Activated T-cell treated with anti-CD3 and anti-CD28 coated beads, Interleukin-2, amount 50 U/mL, for 4 hours (primary cell): ENCODE measurements at regions not wholly inside any gene's neighbourhood (a gene's known extent, or its start where the extent isn't known, plus 50 kb on each side); places are given as distances from the start of the nearest gene placed in this dataset.
"Not testable (repeated sequence)": the region's sequence is repeated elsewhere in the genome, so short reads cannot be mapped to it uniquely, and the experiment has no call there.

Source experiments
- ATAC-seq, 2 donors: fragments of 200-7000 bp; cut with Tn5 transposase; one replicate each; pipeline ENCODE4 v1.10.0; 2021
- DNase-seq: peaks from one replicate; pipeline ENCODE4 v3.0.0-alpha.2; 2020
- H3K27me3 Mint-ChIP-seq: one replicate; pipeline ENCODE4 v1.8.0; 2021; ENCODE audit warnings: low read depth, mixed read lengths
- H3K36me3 Mint-ChIP-seq: one replicate; pipeline ENCODE4 v1.8.0; 2022; ENCODE audit warnings: mixed read lengths; ENCODE audit not compliant: insufficient read depth
- H3K4me1 Mint-ChIP-seq: one replicate; pipeline ENCODE4 v1.8.0; 2021; ENCODE audit warnings: low read depth, mixed read lengths
- H3K4me3 Mint-ChIP-seq: one replicate; pipeline ENCODE4 v1.8.0; 2021; ENCODE audit warnings: mild to moderate bottlenecking, moderate library complexity, mixed read lengths
- H3K9me3 Mint-ChIP-seq: one replicate; pipeline ENCODE4 v1.8.0; 2021; ENCODE audit warnings: mixed read lengths

DNA sequence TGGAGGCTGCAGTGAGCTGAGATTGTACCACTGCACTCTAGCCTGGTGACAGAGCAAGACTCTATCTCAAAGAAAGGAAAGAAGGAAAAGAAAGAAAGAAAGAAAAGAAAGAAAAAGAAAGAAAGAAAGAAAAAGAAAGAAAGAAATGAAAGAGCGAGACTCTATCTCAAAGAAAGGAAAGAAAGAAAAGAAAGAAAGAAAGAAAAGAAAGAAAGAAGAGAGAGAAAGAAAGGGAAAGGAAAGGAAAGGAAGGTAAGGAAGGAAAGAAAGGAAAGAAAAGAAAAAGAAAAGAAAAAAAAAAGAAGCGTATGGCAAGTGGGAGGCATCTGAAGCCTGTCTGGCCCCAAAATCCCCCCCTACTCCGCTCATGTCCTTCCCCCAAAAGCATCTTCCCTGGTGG, 182.3 kb upstream of the MSX2 start:
- H3K4me3 Mint-ChIP-seq: no peak overlapping the region
- DNase-seq: no peak
- H3K36me3 Mint-ChIP-seq: no peaks in the 10 kb centered on the region
- H3K4me1 Mint-ChIP-seq: no peaks in the 10 kb centered on the region
- no peak for ATAC-seq
- no peaks in the 10 kb centered on the region for H3K27me3 Mint-ChIP-seq
- peaks cover 4% of the 10 kb centered on the region for H3K9me3 Mint-ChIP-seq

DNA sequence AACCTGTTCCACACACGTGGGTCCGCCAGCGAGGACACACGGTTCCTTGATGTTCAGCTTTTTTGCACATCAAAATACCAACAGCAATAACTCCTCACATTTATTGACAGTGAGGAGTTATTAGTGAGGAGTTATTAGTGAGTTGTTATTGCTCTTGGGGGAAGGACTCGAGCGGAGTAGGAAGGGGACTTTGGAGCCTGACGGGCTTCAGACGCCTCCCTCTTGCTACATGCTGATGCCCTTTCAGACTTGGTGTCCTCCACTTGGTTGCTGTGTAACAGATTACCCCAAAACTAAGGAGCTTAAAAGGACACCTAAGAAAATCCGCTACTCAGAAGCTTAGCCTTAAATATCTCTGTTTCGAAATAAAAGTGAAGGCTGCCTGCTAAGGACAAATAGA, 181.9 kb upstream of the MSX2 start:
- H3K4me3 Mint-ChIP-seq: no peak overlapping the region
- H3K4me1 Mint-ChIP-seq: no peaks in the 10 kb centered on the region
- H3K27me3 Mint-ChIP-seq: no peaks in the 10 kb centered on the region
- H3K9me3 Mint-ChIP-seq: peaks cover 4% of the 10 kb centered on the region
- ATAC-seq (no peak), DNase-seq (no peak)
- H3K36me3 Mint-ChIP-seq: no peaks in the 10 kb centered on the region

DNA sequence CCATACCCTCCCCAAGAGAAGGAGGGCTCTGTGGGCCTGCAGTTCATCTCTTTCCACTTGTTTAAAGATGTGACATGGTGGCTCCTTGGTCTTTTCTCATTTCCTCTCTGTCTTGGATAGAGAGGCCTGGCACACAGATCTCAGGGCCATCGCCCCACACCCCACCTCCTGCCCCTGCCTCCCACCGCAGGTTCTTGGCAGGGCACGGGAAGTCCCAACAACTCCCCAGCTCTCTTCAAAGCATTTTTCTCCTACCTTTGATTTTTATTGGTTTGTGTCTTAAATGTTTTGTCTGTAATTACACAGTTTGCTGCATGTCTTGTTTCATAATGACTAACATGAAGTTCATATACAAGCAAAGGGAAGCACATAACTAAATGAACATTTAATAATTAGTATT, 178.5 kb upstream of the MSX2 start:
- ATAC-seq (no peak), DNase-seq (no peak)
- H3K4me3 Mint-ChIP-seq: no peak overlapping the region

DNA sequence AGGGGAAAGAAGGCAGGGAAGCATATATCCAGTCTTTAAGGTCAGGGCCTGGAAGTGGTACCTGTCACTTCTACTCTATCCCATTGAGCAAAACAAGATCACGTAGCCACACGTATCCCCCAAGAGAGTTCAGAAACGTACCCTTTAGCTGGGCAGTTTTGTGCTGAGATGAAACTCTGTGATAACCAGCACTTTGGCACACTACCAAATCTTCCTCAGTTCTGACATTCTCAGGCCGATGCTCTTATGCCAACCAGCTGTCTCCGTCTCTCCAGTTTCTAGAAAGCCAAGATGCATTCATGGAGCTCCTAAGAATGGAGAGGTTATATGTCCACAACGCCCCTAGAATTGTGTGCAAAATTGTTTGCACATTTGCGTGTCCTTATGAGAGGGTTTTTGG, 176.6 kb upstream of the MSX2 start:
- Mint-ChIP-seq H3K36me3 (no peaks in the 10 kb centered on the region), H3K9me3 (no peaks in the 10 kb centered on the region), H3K4me1 (no peaks in the 10 kb centered on the region), H3K27me3 (peaks cover 3% of the 10 kb centered on the region), H3K4me3 (no peak overlapping the region)
- DNase-seq (no peak), ATAC-seq (no peak)

More for the DNA sequence above, 178.5 kb upstream of the MSX2 start:
- no peaks in the 10 kb centered on the region for H3K36me3 Mint-ChIP-seq
- peaks cover 3% of the 10 kb centered on the region for H3K27me3 Mint-ChIP-seq
- no peaks in the 10 kb centered on the region for H3K9me3 Mint-ChIP-seq
- H3K4me1 Mint-ChIP-seq: no peaks in the 10 kb centered on the region

DNA sequence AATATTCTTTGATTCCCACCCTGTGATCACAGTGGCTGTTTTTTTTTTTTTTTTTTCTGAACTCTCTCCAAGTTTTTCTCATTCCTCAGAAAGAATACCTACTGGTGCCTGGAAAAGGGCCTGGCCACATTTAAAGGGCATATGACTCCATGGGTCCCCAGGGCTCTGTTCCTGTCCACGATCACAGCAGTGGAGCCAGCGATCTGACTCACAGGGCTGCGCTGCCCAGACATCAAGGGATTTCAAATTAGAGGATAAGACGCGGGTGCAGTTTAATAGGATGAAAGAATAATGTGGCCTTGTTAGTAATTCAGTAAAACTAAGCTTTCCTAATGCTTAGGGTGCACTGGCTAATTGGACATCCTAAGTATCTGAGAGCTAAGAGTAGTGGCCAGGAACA, 175.1 kb upstream of the MSX2 start:
- Mint-ChIP-seq H3K36me3 (no peaks in the 10 kb centered on the region), H3K27me3 (peaks cover 3% of the 10 kb centered on the region), H3K4me1 (no peaks in the 10 kb centered on the region), H3K4me3 (no peak overlapping the region), H3K9me3 (no peaks in the 10 kb centered on the region)
- ATAC-seq (no peak), DNase-seq (no peak)

DNA sequence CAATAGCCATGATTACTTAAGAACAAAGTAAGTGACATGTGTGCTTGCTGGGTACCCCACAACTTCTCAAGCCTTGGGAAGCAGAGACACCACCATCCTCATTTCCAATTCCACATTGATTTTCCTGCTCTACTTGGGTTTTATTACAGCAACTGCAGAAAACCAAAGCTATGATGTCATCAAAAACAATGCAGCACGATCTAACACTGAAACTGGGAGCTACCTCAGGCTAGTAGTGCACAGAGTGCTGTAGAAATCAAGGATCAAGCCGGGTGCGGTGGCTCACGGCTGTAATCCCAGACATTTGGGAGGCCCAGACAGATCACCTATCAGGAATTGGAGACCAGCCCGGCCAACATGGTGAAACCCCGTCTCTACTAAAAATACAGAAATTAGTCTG, 174.4 kb upstream of the MSX2 start:
- no peaks in the 10 kb centered on the region for H3K4me1 Mint-ChIP-seq
- H3K9me3 Mint-ChIP-seq: no peaks in the 10 kb centered on the region
- no peak overlapping the region for H3K4me3 Mint-ChIP-seq
- no peak for ATAC-seq
- H3K27me3 Mint-ChIP-seq: peaks cover 3% of the 10 kb centered on the region
- DNase-seq: no peak
- no peaks in the 10 kb centered on the region for H3K36me3 Mint-ChIP-seq

DNA sequence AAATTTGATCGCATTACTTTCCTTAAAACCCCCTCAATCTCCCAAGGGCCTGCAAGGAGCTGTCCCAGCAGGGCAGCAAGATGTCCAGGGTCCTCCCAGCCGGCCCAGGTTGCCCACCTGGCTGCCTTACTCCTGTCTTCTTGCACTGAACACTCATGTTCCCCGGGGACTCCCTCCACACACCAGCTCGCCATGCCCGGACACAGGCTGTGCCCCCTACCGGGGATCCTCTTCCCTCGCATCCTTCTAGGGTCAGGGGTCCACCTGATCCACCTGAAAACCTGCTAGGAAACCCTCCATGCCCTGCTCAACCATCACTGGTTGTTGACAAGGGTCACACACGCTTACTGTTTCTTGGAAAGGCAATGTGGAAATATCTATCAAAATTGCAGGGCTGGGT, 172.0 kb upstream of the MSX2 start:
- H3K4me3 Mint-ChIP-seq: no peak overlapping the region
- peaks cover 3% of the 10 kb centered on the region for H3K27me3 Mint-ChIP-seq
- no peaks in the 10 kb centered on the region for H3K4me1 Mint-ChIP-seq
- DNase-seq (no peak), ATAC-seq (no peak)
- H3K9me3 Mint-ChIP-seq: no peaks in the 10 kb centered on the region
- no peaks in the 10 kb centered on the region for H3K36me3 Mint-ChIP-seq

DNA sequence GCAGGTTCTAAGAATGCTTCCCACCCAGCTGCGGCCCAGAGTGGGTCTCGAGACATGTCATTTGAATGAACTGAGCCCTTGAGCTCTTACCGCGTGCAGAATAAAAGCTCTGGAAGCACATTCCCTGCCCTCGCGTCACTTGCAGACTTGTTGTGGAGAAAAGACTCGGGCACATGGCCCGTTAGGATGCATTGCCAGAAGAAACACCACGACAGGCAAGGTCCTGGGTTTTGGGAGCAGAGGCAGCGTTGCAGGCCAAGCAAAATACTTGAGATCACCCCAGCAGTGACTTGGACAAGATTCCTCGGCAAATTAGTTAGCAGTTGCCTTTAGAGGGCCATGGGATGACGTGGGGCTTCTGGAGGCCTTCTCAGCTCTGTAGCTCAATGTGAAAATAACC, 170.8 kb upstream of the MSX2 start:
- H3K4me1 Mint-ChIP-seq: no peaks in the 10 kb centered on the region
- H3K36me3 Mint-ChIP-seq: no peaks in the 10 kb centered on the region
- no peaks in the 10 kb centered on the region for H3K9me3 Mint-ChIP-seq
- ATAC-seq: no peak
- DNase-seq: no peak
- peaks cover 3% of the 10 kb centered on the region for H3K27me3 Mint-ChIP-seq
- H3K4me3 Mint-ChIP-seq: no peak overlapping the region

DNA sequence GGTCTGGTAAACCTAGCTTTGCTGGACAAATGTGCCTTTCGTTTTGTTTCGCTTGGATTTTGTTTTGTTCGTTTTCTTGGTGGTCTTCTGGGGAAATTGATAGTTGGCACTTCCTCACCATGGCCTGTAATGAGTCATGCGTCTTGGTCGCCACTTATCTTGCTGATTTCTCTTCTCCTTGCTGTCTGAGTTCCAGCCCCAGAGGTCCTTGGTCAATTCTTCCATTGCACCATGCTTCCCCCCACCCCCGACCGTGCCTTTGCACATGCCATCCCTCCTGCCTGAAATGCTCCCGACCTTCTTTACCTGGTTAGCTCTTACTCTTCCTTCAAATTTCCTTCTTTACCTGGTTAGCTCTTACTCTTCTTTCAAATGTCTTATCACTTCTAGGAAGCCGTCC, 168.7 kb upstream of the MSX2 start:
- no peaks in the 10 kb centered on the region for H3K9me3 Mint-ChIP-seq
- DNase-seq: no peak
- H3K4me3 Mint-ChIP-seq: no peak overlapping the region
- H3K36me3 Mint-ChIP-seq: no peaks in the 10 kb centered on the region
- no peak for ATAC-seq
- peaks cover 1% of the 10 kb centered on the region for H3K27me3 Mint-ChIP-seq
- no peaks in the 10 kb centered on the region for H3K4me1 Mint-ChIP-seq

DNA sequence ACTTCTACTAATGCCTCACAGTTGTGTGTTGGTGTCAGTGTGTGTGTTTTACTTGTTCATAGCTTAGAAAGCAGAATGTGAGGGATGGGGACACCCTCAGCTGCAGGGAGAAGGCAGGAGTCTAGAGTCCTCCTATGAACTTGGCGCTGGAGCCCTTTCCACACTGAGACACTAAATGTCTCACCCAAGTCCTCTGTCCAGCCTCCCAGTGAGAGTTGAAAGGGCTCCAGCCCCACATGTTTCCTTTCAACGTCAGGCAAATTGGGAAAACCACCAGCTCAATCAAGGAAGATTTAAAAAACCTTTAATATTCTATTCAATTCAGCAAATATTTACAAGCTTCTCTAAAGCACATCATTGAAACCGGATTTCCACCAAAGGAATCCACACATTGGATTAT, 167.6 kb upstream of the MSX2 start:
- no peaks in the 10 kb centered on the region for H3K9me3 Mint-ChIP-seq
- no peak overlapping the region for H3K4me3 Mint-ChIP-seq
- H3K27me3 Mint-ChIP-seq: no peaks in the 10 kb centered on the region
- no peaks in the 10 kb centered on the region for H3K4me1 Mint-ChIP-seq
- ATAC-seq (no peak), DNase-seq (no peak)
- no peaks in the 10 kb centered on the region for H3K36me3 Mint-ChIP-seq

DNA sequence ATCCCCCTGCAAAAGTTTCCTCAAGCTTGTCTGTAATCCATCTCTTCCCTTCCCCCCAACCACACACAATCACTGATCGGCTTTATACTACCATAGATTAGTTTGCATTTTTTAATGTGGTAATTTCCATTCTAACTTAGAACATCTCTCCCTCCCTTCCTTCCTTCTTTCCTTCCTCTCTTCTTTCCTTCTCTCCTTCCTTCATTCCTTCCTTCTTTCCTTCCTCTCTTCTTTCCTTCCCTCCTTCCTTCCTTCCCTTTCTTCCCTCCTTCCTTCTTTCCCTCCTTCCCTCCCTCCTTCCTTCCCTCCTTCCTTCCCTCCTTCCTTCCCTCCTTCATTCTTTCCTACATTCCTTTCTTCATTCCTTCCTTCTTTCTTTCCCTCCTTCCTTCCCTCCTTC, 166.2 kb upstream of the MSX2 start:
- DNase-seq: no peak
- Mint-ChIP-seq H3K4me3 (no peak overlapping the region), H3K4me1 (no peaks in the 10 kb centered on the region), H3K36me3 (no peaks in the 10 kb centered on the region), H3K9me3 (no peaks in the 10 kb centered on the region), H3K27me3 (no peaks in the 10 kb centered on the region)
- ATAC-seq: no peak

DNA sequence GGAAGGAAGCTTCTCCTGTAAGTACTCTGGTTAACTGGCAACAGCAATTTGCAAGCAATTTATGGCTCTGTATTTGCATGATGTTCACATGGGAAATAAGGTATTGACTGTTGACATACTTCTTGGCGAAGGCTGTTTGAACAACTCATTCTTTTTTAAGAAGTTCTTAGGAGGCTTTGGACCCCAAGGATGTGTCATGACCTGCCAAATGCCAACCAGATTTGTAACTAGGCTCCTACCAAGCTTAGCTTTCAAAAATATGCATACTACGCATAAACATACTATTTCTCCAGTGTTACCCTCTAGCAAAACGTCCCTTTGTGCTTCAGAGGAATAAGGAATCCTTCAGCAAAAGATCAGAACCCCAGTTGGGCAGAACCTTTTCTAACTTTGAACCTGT, 165.2 kb upstream of the MSX2 start:
- ATAC-seq (no peak), DNase-seq (no peak)
- Mint-ChIP-seq H3K36me3 (no peaks in the 10 kb centered on the region), H3K4me1 (no peaks in the 10 kb centered on the region), H3K27me3 (peaks cover 1% of the 10 kb centered on the region), H3K4me3 (no peak overlapping the region), H3K9me3 (no peaks in the 10 kb centered on the region)

DNA sequence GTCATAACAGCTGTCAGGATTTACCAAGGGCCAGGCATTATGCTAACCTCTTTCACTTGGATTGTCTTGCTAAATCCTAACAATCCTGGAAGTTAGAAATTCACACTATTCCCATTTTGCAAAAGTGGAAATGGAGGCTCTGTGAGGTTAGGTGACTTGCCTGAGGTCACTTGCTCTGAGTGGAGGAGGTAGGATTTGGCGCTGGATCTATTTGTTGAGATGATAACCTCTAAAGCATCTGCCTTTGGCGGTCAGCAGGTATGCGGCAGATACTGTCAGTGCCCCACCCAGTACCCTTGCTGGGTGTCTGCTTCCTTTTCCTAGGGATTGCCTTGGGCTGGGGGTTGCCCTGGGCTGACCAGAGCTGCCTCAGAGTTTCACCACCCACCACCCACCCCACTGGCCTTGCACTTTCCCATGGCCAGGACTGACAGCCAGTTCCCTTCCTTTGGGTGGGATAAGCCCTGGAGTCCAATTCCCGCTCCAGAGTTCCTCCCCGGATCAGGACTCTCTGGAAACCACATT, 164.8 kb upstream of the MSX2 start:
- peaks cover 1% of the 10 kb centered on the region for H3K27me3 Mint-ChIP-seq
- H3K4me3 Mint-ChIP-seq: no peak overlapping the region
- H3K9me3 Mint-ChIP-seq: no peaks in the 10 kb centered on the region
- no peak for DNase-seq
- ATAC-seq: no peak
- no peaks in the 10 kb centered on the region for H3K4me1 Mint-ChIP-seq
- H3K36me3 Mint-ChIP-seq: no peaks in the 10 kb centered on the region

DNA sequence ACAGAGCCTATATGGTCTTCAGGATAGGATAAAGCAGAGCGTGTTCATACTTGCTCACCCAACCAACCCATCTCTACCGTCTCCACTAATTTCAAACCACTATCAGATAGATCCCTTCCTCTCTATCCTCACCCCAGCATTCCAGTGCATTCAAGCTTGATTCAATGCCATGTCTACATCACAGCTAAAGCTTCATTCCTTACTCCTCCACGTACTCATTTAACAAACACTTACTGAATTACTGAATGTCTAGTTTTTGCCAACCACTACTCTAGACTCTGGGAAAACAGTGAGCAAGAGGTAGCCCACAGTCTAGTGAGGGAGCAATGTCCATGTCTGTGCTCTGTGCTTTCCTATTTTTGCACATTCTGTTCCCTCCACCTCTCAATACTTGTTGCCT, 163.5 kb upstream of the MSX2 start:
- H3K4me3 Mint-ChIP-seq: no peak overlapping the region
- H3K27me3 Mint-ChIP-seq: peaks cover 1% of the 10 kb centered on the region
- DNase-seq: no peak
- no peaks in the 10 kb centered on the region for H3K36me3 Mint-ChIP-seq
- no peaks in the 10 kb centered on the region for H3K9me3 Mint-ChIP-seq
- H3K4me1 Mint-ChIP-seq: no peaks in the 10 kb centered on the region
- ATAC-seq: no peak

DNA sequence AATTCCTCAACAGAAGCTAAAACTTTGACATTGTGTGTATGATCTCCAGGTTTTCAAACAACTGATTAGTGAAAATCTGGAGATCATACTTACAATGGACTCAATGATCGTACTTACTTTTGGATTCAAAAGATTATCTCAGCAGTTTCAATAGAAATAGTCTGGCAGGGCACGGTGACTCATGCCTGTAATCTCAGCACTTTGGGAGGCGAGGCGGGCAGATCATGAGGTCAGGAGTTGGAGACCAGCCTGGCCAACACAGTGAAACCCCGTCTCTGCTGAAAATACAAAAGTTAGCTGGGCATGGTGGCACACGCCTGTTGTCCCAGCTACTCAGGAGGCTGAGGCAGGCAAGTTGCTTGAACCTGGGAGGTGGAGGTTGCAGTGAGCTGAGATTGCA, 161.3 kb upstream of the MSX2 start:
- ATAC-seq, H3K4me1 Mint-ChIP-seq, H3K4me3 Mint-ChIP-seq, H3K27me3 Mint-ChIP-seq, DNase-seq, H3K9me3 Mint-ChIP-seq, H3K36me3 Mint-ChIP-seq: not testable (repeated sequence)

DNA sequence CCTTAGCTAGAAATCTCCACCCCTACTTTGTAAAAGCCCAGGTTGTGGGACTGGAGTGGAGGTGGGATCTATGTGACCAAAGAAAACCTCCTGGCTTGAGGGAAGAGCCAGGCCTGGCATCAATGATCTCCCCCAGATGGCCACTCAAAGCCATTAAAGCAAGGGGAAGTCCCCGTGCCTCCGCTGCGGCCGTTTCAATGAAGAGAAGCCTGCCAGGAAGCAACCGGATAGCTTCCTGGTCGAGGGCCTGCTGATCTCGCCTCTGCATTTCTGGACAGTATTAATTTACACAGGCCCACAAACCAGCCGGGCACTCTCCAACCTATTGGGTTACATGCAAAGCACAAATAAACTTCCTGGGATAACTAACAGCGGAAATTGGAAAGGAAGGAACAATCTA, 160.5 kb upstream of the MSX2 start:
- H3K4me3 Mint-ChIP-seq: no peak overlapping the region
- DNase-seq: no peak
- H3K4me1 Mint-ChIP-seq: no peaks in the 10 kb centered on the region
- no peaks in the 10 kb centered on the region for H3K9me3 Mint-ChIP-seq
- ATAC-seq: no peak
- no peaks in the 10 kb centered on the region for H3K36me3 Mint-ChIP-seq
- peaks cover 1% of the 10 kb centered on the region for H3K27me3 Mint-ChIP-seq
